Heart right ventricle (tissue), 16 donors: ENCODE measurements at regions not wholly inside any gene's neighbourhood (a gene's known extent, or its start where the extent isn't known, plus 50 kb on each side); places are given as distances from the start of the nearest gene placed in this dataset.
"Not testable (repeated sequence)": the region's sequence is repeated elsewhere in the genome, so short reads cannot be mapped to it uniquely, and the experiment has no call there.

Experiments used
- ATAC-seq, 8 donors: fragments of 200-7000 bp; cut with Tn5 transposase; one replicate each; pipeline ENCODE4 v1.9.1; 2020; ENCODE audit warnings: mild to moderate bottlenecking in 8 of 8, moderate library complexity in 8 of 8, moderate number of reproducible peaks in 1 of 8
- DNase-seq, 2 donors: peaks; one replicate each; pipeline ENCODE4 v3.0.0-alpha.2; 2020
- H3K27ac ChIP-seq, 10 donors: fragments of 200-600 bp; sonication (generic) in 2 of 10; one replicate each; pipeline versions ENCODE4 v1.5.0 to v1.8.0; 2020 to 2022; ENCODE audit warnings: mild to moderate bottlenecking in 3 of 10
- H3K27me3 ChIP-seq, 7 donors: fragments of 200-600 bp; one replicate each; pipeline ENCODE4 v1.8.0; 2021 to 2022; ENCODE audit warnings: mild to moderate bottlenecking in 2 of 7
- H3K36me3 ChIP-seq, 9 donors: fragments of 200-600 bp; sonication (generic) in 1 of 9; one replicate each; pipeline versions ENCODE4 v1.5.0 to v1.8.0; 2020 to 2022; ENCODE audit warnings: mild to moderate bottlenecking in 2 of 9
- H3K4me1 ChIP-seq, 9 donors: fragments of 200-600 bp; sonication (generic) in 1 of 9; one replicate each; pipeline versions ENCODE4 v1.5.0 to v1.8.0; 2020 to 2022; ENCODE audit warnings: mild to moderate bottlenecking in 4 of 9
- H3K4me3 ChIP-seq, 10 donors: fragments of 200-600 bp; sonication (generic) in 2 of 10; one replicate each; pipeline versions ENCODE4 v1.5.0 to v1.8.0; 2020 to 2022; ENCODE audit warnings: mild to moderate bottlenecking in 7 of 10, moderate library complexity in 2 of 10
- H3K9me3 ChIP-seq, 11 donors: fragments of 200-600 bp in 10 of 11; sonication (generic) in 2 of 11; one replicate each; pipeline versions ENCODE4 v1.5.0 to v1.8.0; 2013 to 2022; ENCODE audit warnings: mild to moderate bottlenecking in 2 of 11, control low read depth in 1 of 11, moderate library complexity in 1 of 11
- WGBS, 2 donors: extraction: QIAGEN DNeasy Blood & Tissue Kit; methylation state at CpG; one replicate each; pipeline ENCODE4 v1.1.7; 2013; ENCODE audit warnings: inconsistent platforms in 1 of 2; 5-methylcytosine and 5-hydroxymethylcytosine counted together
- intact Hi-C, 10 donors: fragments of 100-400 bp; cut with DNase I; formaldehyde crosslinking; loops; one replicate each; pipeline versions ENCODE4 v1.11.1 to v1.14.2; 2022
- TF ChIP-seq, protein P1 (sequence below), 9 donors: fragments of 200-600 bp; sonication (generic) in 2 of 9; IDR thresholded peaks; one replicate each; pipeline versions ENCODE4 v1.5.0 to v1.8.0; 2021 to 2022; ENCODE audit warnings: antibody characterized with exemption in 9 of 9, mild to moderate bottlenecking in 5 of 9, moderate library complexity in 1 of 9
- donor health status: Arrhythmogenic right ventricular cardiomyopathy.
- donor health status: ischemic (EF 13 %, LVEDD 7.1; RV severe dilation, severe dysfunction).
- donor health status: healthy with polysubstance abuse.
- donor health status: DM: no; HTN: yes; CAD: no.
- donor health status: DM: no; HTN: no; CAD: no.
- donor health status: ischemic (EF 25% LVEDD 6.9; RV normal size, moderate dysfunction).
- donor health status: ischemic (EF 25% LVEDD 5.7; RV mildly dilated, moderate dysfunction).
- donor health status: healthy.
- donor health status: DM: yes; HTN: yes; CAD: no.
- donor health status: Ischemic cardiomyopathy.
- donor health status: ischemic (EF 35%, LVEDD 5.7; RV mildly dilated, moderate dysfunction).
- donor health status: nonischemic (EF 11% LVEDD 7.7; RV severe dilation, severe dysfunction).
- donor health status: DM: yes; HTN: yes; CAD: no.
- donor health status: PGD.
- donor health status: ischemic (EF 29% LVEDD 5.4; RV normal size, mild dysfunction).
- donor health status: nonischemic (EF 23%, LVEDD 6.1; RV moderate dilation, normal function).

DNA sequence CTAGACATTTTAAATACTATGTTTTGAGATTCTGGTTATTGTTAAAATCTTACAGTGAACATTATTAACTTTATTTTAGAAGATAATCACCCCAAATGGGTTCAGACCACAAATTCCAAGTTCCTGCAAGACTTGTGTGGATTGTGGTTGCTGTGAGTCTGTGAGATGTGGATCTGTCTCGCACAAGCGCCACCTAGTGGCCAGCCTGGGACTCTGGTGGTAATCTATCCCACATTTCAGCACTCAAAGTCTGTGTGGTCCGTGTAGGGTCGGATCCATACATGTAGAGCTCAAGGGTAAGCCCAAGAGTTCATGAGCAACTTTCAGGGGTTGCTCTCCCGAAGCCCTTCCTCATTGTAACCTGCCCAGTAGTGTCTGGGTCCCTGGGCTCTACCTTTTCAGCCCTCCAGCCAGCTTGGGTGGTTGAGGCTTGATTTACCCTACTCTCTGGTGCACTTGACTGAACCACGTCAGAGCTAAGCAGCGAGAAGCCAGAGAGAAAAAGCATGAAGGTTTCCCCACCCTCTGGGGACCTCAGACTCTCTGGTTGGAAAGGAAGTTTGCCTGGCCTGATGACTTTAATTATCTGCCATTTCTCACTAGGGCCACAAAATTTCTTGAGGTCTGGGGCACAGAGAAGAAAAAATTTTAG is 129.2 kb downstream of the ARHGAP11B start:
- intact Hi-C loops: loop anchor here in 4 of 10 donors (5.0 to 10.0 kb wide), 2 partner anchors 90 to 93 kb away; no protein-coding TSS in a partner anchor
- not testable (repeated sequence) for H3K36me3 ChIP-seq, H3K4me1 ChIP-seq, H3K27me3 ChIP-seq, H3K27ac ChIP-seq, H3K4me3 ChIP-seq, H3K9me3 ChIP-seq
- 11 to 13% methylated on average over 3 to 4 of the region's 7 CpGs for WGBS, 2 donors
- TF ChIP-seq, protein P1, sequence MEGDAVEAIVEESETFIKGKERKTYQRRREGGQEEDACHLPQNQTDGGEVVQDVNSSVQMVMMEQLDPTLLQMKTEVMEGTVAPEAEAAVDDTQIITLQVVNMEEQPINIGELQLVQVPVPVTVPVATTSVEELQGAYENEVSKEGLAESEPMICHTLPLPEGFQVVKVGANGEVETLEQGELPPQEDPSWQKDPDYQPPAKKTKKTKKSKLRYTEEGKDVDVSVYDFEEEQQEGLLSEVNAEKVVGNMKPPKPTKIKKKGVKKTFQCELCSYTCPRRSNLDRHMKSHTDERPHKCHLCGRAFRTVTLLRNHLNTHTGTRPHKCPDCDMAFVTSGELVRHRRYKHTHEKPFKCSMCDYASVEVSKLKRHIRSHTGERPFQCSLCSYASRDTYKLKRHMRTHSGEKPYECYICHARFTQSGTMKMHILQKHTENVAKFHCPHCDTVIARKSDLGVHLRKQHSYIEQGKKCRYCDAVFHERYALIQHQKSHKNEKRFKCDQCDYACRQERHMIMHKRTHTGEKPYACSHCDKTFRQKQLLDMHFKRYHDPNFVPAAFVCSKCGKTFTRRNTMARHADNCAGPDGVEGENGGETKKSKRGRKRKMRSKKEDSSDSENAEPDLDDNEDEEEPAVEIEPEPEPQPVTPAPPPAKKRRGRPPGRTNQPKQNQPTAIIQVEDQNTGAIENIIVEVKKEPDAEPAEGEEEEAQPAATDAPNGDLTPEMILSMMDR (IDR thresholded peaks at IDR 0.05): peak in 8 of 9 donors; percentile 38 to 59 (median 52)
- ATAC-seq: peak in 6 of 8 donors; percentile 57 to 92 (median 86)
- DNase-seq: peak; percentile 71 to 75

DNA sequence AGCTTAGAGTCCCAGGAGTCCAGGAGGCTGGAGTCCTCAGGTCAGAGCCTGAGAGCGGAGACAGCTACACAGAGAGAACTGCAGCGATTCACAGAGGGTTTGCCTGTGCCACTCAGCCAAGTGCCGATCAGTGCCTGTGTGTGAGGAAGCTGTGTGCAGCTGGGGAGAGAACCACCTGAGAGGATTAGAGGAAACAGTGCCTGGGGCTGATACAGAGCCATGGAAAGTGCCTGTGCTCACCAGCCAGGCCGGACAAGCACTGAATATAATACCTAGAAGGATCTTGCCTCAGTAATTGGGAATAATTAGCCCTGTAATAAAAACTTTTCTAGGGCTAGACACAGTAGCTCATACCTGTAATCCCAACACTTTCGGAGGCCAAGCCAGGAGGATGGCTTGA is 134.7 kb downstream of the ARHGAP11B start:
- H3K9me3 ChIP-seq, DNase-seq, ATAC-seq, H3K27ac ChIP-seq, H3K4me1 ChIP-seq, H3K27me3 ChIP-seq, intact Hi-C loops, H3K4me3 ChIP-seq, H3K36me3 ChIP-seq: not testable (repeated sequence)
- WGBS, 2 donors: 93 to 96% methylated on average over 5 of the region's 5 CpGs

DNA sequence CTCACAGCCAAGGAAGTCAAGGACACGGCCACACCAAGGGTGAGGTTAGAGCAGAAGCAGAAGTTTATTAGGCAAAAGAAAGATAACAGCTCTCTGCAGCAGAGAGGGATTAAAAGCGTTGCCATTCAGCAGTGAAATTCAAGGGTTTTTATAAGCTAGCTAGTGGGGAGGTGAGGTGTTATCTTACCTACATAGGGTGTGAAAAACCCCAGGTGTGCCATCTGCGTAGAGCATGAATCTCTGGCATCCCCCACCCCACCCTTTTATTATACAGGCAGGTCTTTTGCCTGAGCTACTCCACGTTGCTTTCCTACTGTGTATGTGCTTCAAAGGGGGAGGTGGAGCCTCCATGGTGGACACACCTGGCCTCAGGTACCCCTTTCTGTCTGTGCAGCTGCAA is 135.4 kb downstream of the ARHGAP11B start:
- H3K4me3 ChIP-seq, H3K36me3 ChIP-seq, H3K9me3 ChIP-seq, ATAC-seq, H3K4me1 ChIP-seq, H3K27me3 ChIP-seq, DNase-seq, H3K27ac ChIP-seq, intact Hi-C loops: not testable (repeated sequence)
- 85 to 86% methylated on average over 1 to 2 of the region's 4 CpGs for WGBS, 2 donors

DNA sequence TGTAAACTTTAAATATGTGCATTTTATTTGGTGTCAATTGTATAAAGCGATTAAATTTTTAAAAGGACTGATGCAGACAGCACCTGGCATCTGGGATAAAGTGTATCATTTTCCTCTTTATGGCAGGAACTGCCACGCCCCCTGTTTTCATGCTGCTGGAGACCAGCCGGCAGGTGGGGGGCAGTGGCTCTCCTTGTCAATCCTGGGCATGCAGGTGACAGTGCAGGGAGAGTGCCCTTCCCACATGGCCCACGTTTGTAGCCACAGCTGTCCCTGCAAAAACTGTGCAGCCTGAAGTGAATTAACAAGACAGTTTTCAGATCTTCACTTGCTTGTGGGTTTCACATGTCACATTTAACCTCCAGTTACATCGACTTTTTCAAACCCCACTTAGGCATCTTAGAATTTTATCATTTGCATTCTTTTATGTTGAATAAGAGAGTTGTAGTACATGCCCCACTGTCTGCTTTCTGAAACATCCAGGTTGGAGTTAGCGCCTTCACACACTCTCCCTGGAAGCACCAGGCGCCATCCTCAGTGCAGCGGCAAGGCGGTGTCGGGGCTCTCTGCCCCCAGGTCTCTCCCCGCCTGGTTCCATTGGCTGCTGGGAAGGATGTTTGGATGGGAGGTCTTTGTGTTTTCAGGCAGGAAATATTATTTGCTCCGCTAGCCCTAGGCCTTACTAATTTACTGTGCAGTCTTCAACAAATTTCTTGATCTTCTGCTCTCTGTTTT is 134.2 kb upstream of the FAN1 start:
- H3K4me1 ChIP-seq, intact Hi-C loops, DNase-seq, H3K9me3 ChIP-seq, ATAC-seq, H3K27me3 ChIP-seq, H3K4me3 ChIP-seq, H3K36me3 ChIP-seq, H3K27ac ChIP-seq: not testable (repeated sequence)
- 94 to 95% methylated on average over 11 to 12 of the region's 12 CpGs for WGBS, 2 donors

DNA sequence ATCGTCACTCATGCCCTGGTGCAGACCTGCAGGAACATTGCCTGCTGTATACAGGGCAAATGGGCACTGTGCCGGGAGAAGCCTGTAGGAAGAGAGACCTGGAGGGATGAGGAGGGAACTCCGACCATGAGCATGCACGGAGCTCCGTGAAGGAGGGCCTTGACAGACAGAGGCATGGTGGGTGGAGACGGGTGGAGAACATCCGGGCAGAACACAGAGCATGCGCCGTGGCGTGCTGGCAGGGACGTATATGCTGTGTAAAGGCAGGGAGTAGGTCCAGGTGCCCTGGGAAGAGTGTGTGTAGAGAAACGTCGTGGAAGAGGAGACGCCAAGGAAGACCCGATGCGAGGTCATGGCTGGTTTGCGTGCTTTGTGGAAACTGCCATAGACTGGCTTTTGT is 133.0 kb upstream of the FAN1 start:
- Histone ChIP-seq H3K27me3 (no peaks in the 10 kb centered on the region), H3K36me3 (no peaks in the 10 kb centered on the region), H3K9me3 (no peaks in the 10 kb centered on the region), H3K27ac (no peak overlapping the region), H3K4me3 (no peak overlapping the region), H3K4me1 (no peaks in the 10 kb centered on the region)
- ATAC-seq (no peak), DNase-seq (no peak)
- TF ChIP-seq, protein P1 (IDR thresholded peaks at IDR 0.05): no peak
- 98% methylated on average over 17 of the region's 17 CpGs for WGBS, 2 donors
- intact Hi-C loops: no loop called here

DNA sequence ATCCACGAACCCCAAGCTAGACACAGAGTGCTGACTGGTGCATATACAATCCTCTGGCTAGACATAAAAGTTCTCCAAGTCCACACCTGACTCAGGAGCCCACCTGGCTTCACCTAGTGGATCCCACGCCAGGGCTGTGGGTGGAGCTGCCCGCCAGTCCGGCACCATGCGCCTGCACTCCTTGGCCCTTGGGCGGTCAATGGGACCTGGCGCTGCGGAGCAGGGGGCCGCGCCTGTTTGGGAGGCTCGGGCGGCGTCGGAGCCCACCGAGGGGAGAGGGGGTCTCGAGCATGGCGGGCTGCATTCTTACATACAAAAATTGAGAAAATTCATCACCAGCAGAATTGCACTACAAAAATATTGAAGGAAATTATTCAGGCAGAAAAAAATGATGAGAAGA is 120.7 kb upstream of the FAN1 start:
- no peak for DNase-seq

More for the DNA sequence above, 120.7 kb upstream of the FAN1 start:
- ATAC-seq: no peak
- H3K9me3 ChIP-seq: peaks cover 0 to 6% (median 0%) of the 10 kb centered on the region in 11 donors
- H3K27ac ChIP-seq: no peak overlapping the region
- no peaks in the 10 kb centered on the region for H3K36me3 ChIP-seq
- intact Hi-C loops: no loop called here
- H3K4me1 ChIP-seq: no peaks in the 10 kb centered on the region
- no peak overlapping the region for H3K4me3 ChIP-seq
- H3K27me3 ChIP-seq: no peaks in the 10 kb centered on the region
- TF ChIP-seq, protein P1 (IDR thresholded peaks at IDR 0.05): no peak
- 95 to 97% methylated on average over 17 of the region's 17 CpGs for WGBS, 2 donors
